HUES64 (cell line): ENCODE measurements at regions not wholly inside any gene's neighbourhood (a gene's known extent, or its start where the extent isn't known, plus 50 kb on each side); places are given as distances from the start of the nearest gene placed in this dataset.

ENCODE experiments used
- H3K27ac ChIP-seq: 2 replicates; pipeline ENCODE4 v1.7.0; 2013; ENCODE audit warnings: low read depth, low read length, inconsistent platforms
- H3K27me3 ChIP-seq: 2 replicates; pipeline ENCODE4 v1.6.1; 2013; ENCODE audit warnings: mild to moderate bottlenecking, low read length; ENCODE audit not compliant: insufficient read depth
- H3K36me3 ChIP-seq: 2 replicates; pipeline ENCODE4 v1.6.1; 2013; ENCODE audit warnings: mild to moderate bottlenecking, low read length; ENCODE audit not compliant: insufficient read depth
- H3K4me1 ChIP-seq: 2 replicates; pipeline ENCODE4 v1.6.1; 2013; ENCODE audit warnings: mild to moderate bottlenecking, low read length, moderate library complexity; ENCODE audit not compliant: insufficient read depth
- H3K4me3 ChIP-seq: 2 replicates; pipeline ENCODE4 v1.5.1; 2013; ENCODE audit warnings: mild to moderate bottlenecking, low read length, moderate library complexity
- H3K9ac ChIP-seq: 2 replicates; pipeline ENCODE4 v1.6.1; 2013; ENCODE audit warnings: mild to moderate bottlenecking, low read depth, low read length
- H3K9me3 ChIP-seq: 2 replicates; pipeline ENCODE4 v1.6.1; 2013; ENCODE audit warnings: low read depth, low read length; ENCODE audit not compliant: insufficient read depth
- WGBS: fragments of 150-250, 120-280 bp; methylation state at CpG from one replicate; pipeline ENCODE4 v1.1.7; 2013; ENCODE audit warnings: missing lambda C conversion rate; 5-methylcytosine and 5-hydroxymethylcytosine counted together

- Histone ChIP-seq H3K4me3 (no peak overlapping the region), H3K4me1 (no peaks in the 10 kb centered on the region), H3K9ac (no peak overlapping the region), H3K9me3 (no peaks in the 10 kb centered on the region), H3K36me3 (no peaks in the 10 kb centered on the region), H3K27ac (no peak overlapping the region), H3K27me3 (no peaks in the 10 kb centered on the region)
- 94% methylated on average over 35 of the region's 35 CpGs for WGBS
Measured at GRCh38 chr18:78562531-78562961, 417.1 kb upstream of the SALL3 start.

GRCh38 chr18:78563110-78563509, 416.5 kb upstream of the SALL3 start:
- H3K27ac ChIP-seq, result no peak overlapping the region
- no peak overlapping the region for H3K4me3 ChIP-seq
- H3K9ac ChIP-seq, result no peak overlapping the region
- no peaks in the 10 kb centered on the region for H3K9me3 ChIP-seq
- H3K4me1 ChIP-seq, result no peaks in the 10 kb centered on the region
- no peaks in the 10 kb centered on the region for H3K36me3 ChIP-seq
- no peaks in the 10 kb centered on the region for H3K27me3 ChIP-seq
- 94% methylated on average over 15 of the region's 15 CpGs for WGBS

- no peaks in the 10 kb centered on the region for H3K27me3 ChIP-seq
- no peak overlapping the region for H3K27ac ChIP-seq
- H3K4me3 ChIP-seq, result no peak overlapping the region
- no peaks in the 10 kb centered on the region for H3K36me3 ChIP-seq
- WGBS, result 74% methylated on average over 7 of the region's 7 CpGs
- H3K9ac ChIP-seq, result no peak overlapping the region
- peaks cover 6% of the 10 kb centered on the region; the same call in 1 of the 2 replicates for H3K9me3 ChIP-seq
- H3K4me1 ChIP-seq, result no peaks in the 10 kb centered on the region
Measured at GRCh38 chr18:78564030-78564429, 415.6 kb upstream of the SALL3 start.

GRCh38 chr18:78564518-78564917, 415.1 kb upstream of the SALL3 start:
- H3K4me1 ChIP-seq, result no peaks in the 10 kb centered on the region
- no peaks in the 10 kb centered on the region for H3K27me3 ChIP-seq
- no peak overlapping the region for H3K9ac ChIP-seq
- H3K9me3 ChIP-seq, result peaks cover 11% of the 10 kb centered on the region
- no peak overlapping the region for H3K27ac ChIP-seq
- no peak overlapping the region for H3K4me3 ChIP-seq
- no peaks in the 10 kb centered on the region for H3K36me3 ChIP-seq
- 88% methylated on average over 14 of the region's 14 CpGs for WGBS

GRCh38 chr18:78565240-78565639, 414.4 kb upstream of the SALL3 start:
- no peak overlapping the region for H3K27ac ChIP-seq
- H3K9ac ChIP-seq, result no peak overlapping the region
- WGBS, result 95% methylated on average over 5 of the region's 5 CpGs
- H3K27me3 ChIP-seq, result no peaks in the 10 kb centered on the region
- H3K9me3 ChIP-seq, result peaks cover 12% of the 10 kb centered on the region
- H3K36me3 ChIP-seq, result no peaks in the 10 kb centered on the region
- no peaks in the 10 kb centered on the region for H3K4me1 ChIP-seq
- no peak overlapping the region for H3K4me3 ChIP-seq

- H3K4me1 ChIP-seq, result no peaks in the 10 kb centered on the region
- no peaks in the 10 kb centered on the region for H3K36me3 ChIP-seq
- WGBS, result 86% methylated on average over 1 of the region's 1 CpG
Measured at GRCh38 chr18:78566065-78566464, 413.6 kb upstream of the SALL3 start.

GRCh38 chr18:78566720-78567119, 412.9 kb upstream of the SALL3 start:
- H3K9me3 ChIP-seq, result peaks cover 12% of the 10 kb centered on the region

More at GRCh38 chr18:78566065-78566464, 413.6 kb upstream of the SALL3 start:
- Histone ChIP-seq H3K27me3 (no peaks in the 10 kb centered on the region), H3K9me3 (peaks cover 12% of the 10 kb centered on the region), H3K9ac (no peak overlapping the region), H3K4me3 (no peak overlapping the region), H3K27ac (no peak overlapping the region)

GRCh38 chr18:78571063-78571785, 408.4 kb upstream of the SALL3 start:
- H3K4me3 ChIP-seq, result no peak overlapping the region
- no peaks in the 10 kb centered on the region for H3K36me3 ChIP-seq
- H3K9me3 ChIP-seq, result peaks cover 32% of the 10 kb centered on the region
- no peaks in the 10 kb centered on the region for H3K27me3 ChIP-seq
- no peak overlapping the region for H3K9ac ChIP-seq
- H3K4me1 ChIP-seq, result no peaks in the 10 kb centered on the region
- H3K27ac ChIP-seq, result no peak overlapping the region
- 94% methylated on average over 13 of the region's 13 CpGs for WGBS

More at GRCh38 chr18:78566720-78567119, 412.9 kb upstream of the SALL3 start:
- Histone ChIP-seq H3K27ac (no peak overlapping the region), H3K4me3 (no peak overlapping the region), H3K4me1 (no peaks in the 10 kb centered on the region), H3K9ac (no peak overlapping the region), H3K27me3 (no peaks in the 10 kb centered on the region), H3K36me3 (no peaks in the 10 kb centered on the region)
- WGBS, result 96% methylated on average over 8 of the region's 8 CpGs

GRCh38 chr18:78571831-78572347, 407.7 kb upstream of the SALL3 start:
- no peak overlapping the region for H3K27ac ChIP-seq
- peaks cover 32% of the 10 kb centered on the region for H3K9me3 ChIP-seq
- no peaks in the 10 kb centered on the region for H3K36me3 ChIP-seq
- H3K27me3 ChIP-seq, result no peaks in the 10 kb centered on the region
- no peak overlapping the region for H3K4me3 ChIP-seq
- 93% methylated on average over 13 of the region's 17 CpGs for WGBS
- H3K9ac ChIP-seq, result no peak overlapping the region
- no peaks in the 10 kb centered on the region for H3K4me1 ChIP-seq

- peaks cover 29% of the 10 kb centered on the region for H3K9me3 ChIP-seq
- no peak overlapping the region for H3K27ac ChIP-seq
Measured at GRCh38 chr18:78573773-78574172, 405.8 kb upstream of the SALL3 start.

GRCh38 chr18:78576967-78577366, 402.7 kb upstream of the SALL3 start:
- peaks cover 20% of the 10 kb centered on the region for H3K9me3 ChIP-seq
- H3K9ac ChIP-seq, result no peak overlapping the region
- H3K36me3 ChIP-seq, result no peaks in the 10 kb centered on the region
- H3K4me1 ChIP-seq, result no peaks in the 10 kb centered on the region
- no peak overlapping the region for H3K4me3 ChIP-seq
- no peak overlapping the region for H3K27ac ChIP-seq
- no peaks in the 10 kb centered on the region for H3K27me3 ChIP-seq
- 93% methylated on average over 10 of the region's 11 CpGs for WGBS

More at GRCh38 chr18:78573773-78574172, 405.8 kb upstream of the SALL3 start:
- Histone ChIP-seq H3K27me3 (no peaks in the 10 kb centered on the region), H3K4me3 (no peak overlapping the region), H3K36me3 (no peaks in the 10 kb centered on the region), H3K4me1 (no peaks in the 10 kb centered on the region), H3K9ac (no peak overlapping the region)
